HepG2 (cell line): ENCODE measurements at regions not wholly inside any gene's neighbourhood (a gene's known extent, or its start where the extent isn't known, plus 50 kb on each side); places are given as distances from the start of the nearest gene placed in this dataset.

Source experiments
- CBX2 ChIP-seq, 2 experiments: fragments of 200-600 bp in 1 of 2; sonication (generic); formaldehyde crosslinking in 1 of 2; IDR thresholded peaks; 2 replicates each; pipeline versions ENCODE4 v1.7.0 to v1.8.1; 2018 to 2022; ENCODE audit warnings: low read depth in 2 of 2, low read length in 1 of 2, mild to moderate bottlenecking in 1 of 2, missing genetic modification reagents in 1 of 2
- CREB1 ChIP-seq, 2 experiments: fragments of 450-650 bp in 1 of 2; IDR thresholded peaks; 2 replicates each; pipeline ENCODE4 v1.6.1; 2016 to 2017; ENCODE audit warnings: control low read depth in 1 of 2, mild to moderate bottlenecking in 1 of 2, missing compliant biosample characterization in 1 of 2, missing genetic modification characterization in 1 of 2
- HNRNPH1 ChIP-seq: fragments of 200-400 bp; formaldehyde crosslinking; optimal IDR thresholded peaks from 2 replicates; pipeline ENCODE3; 2017; ENCODE audit warnings: mild to moderate bottlenecking, low read depth, low read length
- JUND ChIP-seq: sonication (generic); formaldehyde crosslinking; IDR thresholded peaks from 2 replicates; pipeline ENCODE4 v1.8.0; 2022; ENCODE audit warnings: mild to moderate bottlenecking, missing genetic modification reagents
- NBN ChIP-seq: fragments of 450-650 bp; conservative IDR thresholded peaks from 2 replicates; pipeline ENCODE4 v1.6.1; 2017
- NONO ChIP-seq, 2 experiments: fragments of 450-650 bp in 1 of 2; sonication (generic) in 1 of 2; formaldehyde crosslinking in 1 of 2; IDR thresholded peaks in 1 of 2; conservative IDR thresholded peaks in 1 of 2; 2 replicates each; pipeline versions ENCODE4 v1.6.1 to v1.8.0; 2017 to 2022; ENCODE audit warnings: mild to moderate bottlenecking in 1 of 2, missing genetic modification reagents in 1 of 2, moderate library complexity in 1 of 2
- SOX13 ChIP-seq, 3 experiments: fragments of 450-650 bp in 1 of 3; sonication (generic) in 1 of 3; formaldehyde crosslinking in 1 of 3; IDR thresholded peaks in 2 of 3; conservative IDR thresholded peaks in 1 of 3; 2 replicates each; pipeline versions ENCODE4 v1.5.0 to v1.6.1; 2016 to 2020; ENCODE audit warnings: antibody characterized with exemption in 1 of 3, mild to moderate bottlenecking in 1 of 3, missing compliant biosample characterization in 1 of 3, missing genetic modification reagents in 1 of 3, moderate library complexity in 1 of 3
- U2AF1 ChIP-seq: fragments of 200-400 bp; formaldehyde crosslinking; optimal IDR thresholded peaks from 2 replicates; pipeline ENCODE3; 2017; ENCODE audit warnings: mild to moderate bottlenecking, low read depth, low read length
- U2AF2 ChIP-seq: fragments of 200-400 bp; formaldehyde crosslinking; IDR thresholded peaks from 2 replicates; pipeline ENCODE4 v1.6.1; 2017; ENCODE audit warnings: low read depth, mild to moderate bottlenecking, low read length
- UBTF ChIP-seq: sonication (generic); formaldehyde crosslinking; IDR thresholded peaks from 2 replicates; pipeline ENCODE4 v1.4.0; 2020; ENCODE audit warnings: mild to moderate bottlenecking, missing genetic modification reagents
- ZNF570 ChIP-seq: sonication (generic); formaldehyde crosslinking; IDR thresholded peaks from 2 replicates; pipeline ENCODE4 v1.4.0; 2020; ENCODE audit warnings: mild to moderate bottlenecking, missing genetic modification reagents, borderline replicate concordance
- TF ChIP-seq, protein P1 (sequence below): sonication (generic); formaldehyde crosslinking; IDR thresholded peaks from 2 replicates; pipeline ENCODE4 v1.5.0; 2020; ENCODE audit warnings: mild to moderate bottlenecking, missing genetic modification reagents, borderline replicate concordance
- TF ChIP-seq, protein P2 (sequence below): sonication (generic); formaldehyde crosslinking; IDR thresholded peaks from 2 replicates; pipeline ENCODE4 v1.4.0; 2020; ENCODE audit warnings: missing genetic modification reagents, borderline replicate concordance

DNA sequence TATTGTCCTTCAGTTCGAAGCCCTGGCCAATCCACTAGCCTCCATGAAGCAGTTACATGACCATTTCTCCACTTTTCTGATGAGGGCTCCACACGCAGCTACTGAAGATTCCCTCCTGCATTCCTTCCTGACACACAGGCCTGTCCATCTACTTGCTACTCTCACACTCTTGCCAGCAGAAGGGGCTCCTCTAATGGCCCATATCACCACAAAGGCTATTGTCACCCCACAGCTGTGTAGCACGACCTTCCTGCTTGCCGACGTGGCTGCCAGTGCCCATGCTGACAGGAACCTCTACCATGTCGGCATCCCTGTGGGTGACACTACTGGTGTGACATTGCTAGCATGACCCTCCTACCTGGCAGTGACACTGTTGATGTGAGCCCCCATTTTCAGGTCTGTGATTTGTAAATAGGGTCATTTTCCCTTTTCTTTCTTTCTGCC, 1528.6 kb upstream of the TPTE start (continued):
- TF ChIP-seq U2AF2 (0 out of 2 replicates have a peak, but pooled peaks have one; percentile 59), SOX13 (IDR thresholded peaks at IDR 0.05) (no peak), SOX13 (CRISPR knock-in tag; conservative IDR thresholded peaks at IDR 0.05 in 1 of 2, IDR thresholded peaks at IDR 0.05 in 1 of 2) (0 out of 4 replicates have a peak, but pooled peaks of 1 of the 2 experiments have one; percentile 8), U2AF1 (peak; percentile 88), NONO (IDR thresholded peaks at IDR 0.05) (no peak), NONO (CRISPR knock-in tag; conservative IDR thresholded peaks at IDR 0.05) (0 out of 2 replicates have a peak, but pooled peaks have one; percentile 45), HNRNPH1 (peak; percentile 70), ZNF570 (CRISPR knock-in tag) (no peak), NBN (peak; percentile 83; the same call in 1 of the 2 replicates), CBX2 (IDR thresholded peaks at IDR 0.05; ENCODE audit: low read depth, low read length) (peak; percentile 97; the same call in 1 of the 2 replicates), CBX2 (CRISPR knock-in tag; IDR thresholded peaks at IDR 0.05; ENCODE audit: low read depth) (no peak), JUND (CRISPR knock-in tag) (0 out of 2 replicates have a peak, but pooled peaks have one; percentile 5), CREB1 (IDR thresholded peaks at IDR 0.05) (peak; percentile 46; the same call in 1 of the 2 replicates), CREB1 (CRISPR knock-in tag; IDR thresholded peaks at IDR 0.05) (no peak), UBTF (peak; percentile 85)
- TF ChIP-seq, protein P1, sequence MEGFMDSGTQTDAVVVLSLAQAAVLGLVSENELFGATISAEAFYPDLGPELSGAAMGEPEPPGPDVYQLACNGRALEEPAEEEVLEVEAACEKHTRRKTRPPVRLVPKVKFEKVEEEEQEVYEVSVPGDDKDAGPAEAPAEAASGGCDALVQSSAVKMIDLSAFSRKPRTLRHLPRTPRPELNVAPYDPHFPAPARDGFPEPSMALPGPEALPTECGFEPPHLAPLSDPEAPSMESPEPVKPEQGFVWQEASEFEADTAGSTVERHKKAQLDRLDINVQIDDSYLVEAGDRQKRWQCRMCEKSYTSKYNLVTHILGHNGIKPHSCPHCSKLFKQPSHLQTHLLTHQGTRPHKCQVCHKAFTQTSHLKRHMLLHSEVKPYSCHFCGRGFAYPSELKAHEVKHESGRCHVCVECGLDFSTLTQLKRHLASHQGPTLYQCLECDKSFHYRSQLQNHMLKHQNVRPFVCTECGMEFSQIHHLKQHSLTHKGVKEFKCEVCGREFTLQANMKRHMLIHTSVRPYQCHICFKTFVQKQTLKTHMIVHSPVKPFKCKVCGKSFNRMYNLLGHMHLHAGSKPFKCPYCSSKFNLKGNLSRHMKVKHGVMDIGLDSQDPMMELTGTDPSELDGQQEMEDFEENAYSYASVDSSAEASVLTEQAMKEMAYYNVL (CRISPR knock-in tag) = peak; percentile 88; the same call in 1 of the 2 replicates
- TF ChIP-seq, protein P2, sequence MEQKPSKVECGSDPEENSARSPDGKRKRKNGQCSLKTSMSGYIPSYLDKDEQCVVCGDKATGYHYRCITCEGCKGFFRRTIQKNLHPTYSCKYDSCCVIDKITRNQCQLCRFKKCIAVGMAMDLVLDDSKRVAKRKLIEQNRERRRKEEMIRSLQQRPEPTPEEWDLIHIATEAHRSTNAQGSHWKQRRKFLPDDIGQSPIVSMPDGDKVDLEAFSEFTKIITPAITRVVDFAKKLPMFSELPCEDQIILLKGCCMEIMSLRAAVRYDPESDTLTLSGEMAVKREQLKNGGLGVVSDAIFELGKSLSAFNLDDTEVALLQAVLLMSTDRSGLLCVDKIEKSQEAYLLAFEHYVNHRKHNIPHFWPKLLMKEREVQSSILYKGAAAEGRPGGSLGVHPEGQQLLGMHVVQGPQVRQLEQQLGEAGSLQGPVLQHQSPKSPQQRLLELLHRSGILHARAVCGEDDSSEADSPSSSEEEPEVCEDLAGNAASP = no peak
